ENCODE measurements at regions not wholly inside any gene's neighbourhood (a gene's known extent, or its start where the extent isn't known, plus 50 kb on each side); places are given as distances from the start of the nearest gene placed in this dataset.
"Not testable (repeated sequence)": the region's sequence is repeated elsewhere in the genome, so short reads cannot be mapped to it uniquely, and the experiment has no call there.

DNA sequence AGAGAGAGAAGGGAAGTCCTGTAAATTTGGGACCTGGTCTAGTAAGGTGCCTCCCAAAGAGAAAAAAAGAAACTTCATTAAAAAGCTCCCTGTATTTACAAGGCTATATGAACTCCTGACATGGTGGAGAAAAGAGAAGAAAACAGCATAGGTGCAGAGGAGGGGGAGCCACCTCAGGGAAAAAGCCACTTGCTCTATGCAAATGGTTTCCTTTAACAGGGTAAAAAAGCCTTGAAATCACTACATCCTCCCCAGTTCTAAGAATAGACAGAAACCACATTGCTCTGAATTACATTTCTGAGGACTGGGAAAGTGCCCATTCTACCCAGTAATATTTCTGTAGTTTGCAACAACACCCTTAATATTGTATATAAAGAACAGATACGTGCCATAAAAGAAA lies 165.5 kb downstream of the KLF8 start:
- H3K9me3 ChIP-seq = peaks cover 0 to 5% (median 0%) of the 10 kb centered on the region in 8 donors
- intact Hi-C loops (cut with DNase I; ENCODE audit: low total_unique reads) = no loop called here
- TF ChIP-seq POLR2AphosphoS5 (IDR thresholded peaks at IDR 0.05) (no peak), POLR2A (IDR thresholded peaks at IDR 0.05) (no peak)
- TF ChIP-seq, protein P1, sequence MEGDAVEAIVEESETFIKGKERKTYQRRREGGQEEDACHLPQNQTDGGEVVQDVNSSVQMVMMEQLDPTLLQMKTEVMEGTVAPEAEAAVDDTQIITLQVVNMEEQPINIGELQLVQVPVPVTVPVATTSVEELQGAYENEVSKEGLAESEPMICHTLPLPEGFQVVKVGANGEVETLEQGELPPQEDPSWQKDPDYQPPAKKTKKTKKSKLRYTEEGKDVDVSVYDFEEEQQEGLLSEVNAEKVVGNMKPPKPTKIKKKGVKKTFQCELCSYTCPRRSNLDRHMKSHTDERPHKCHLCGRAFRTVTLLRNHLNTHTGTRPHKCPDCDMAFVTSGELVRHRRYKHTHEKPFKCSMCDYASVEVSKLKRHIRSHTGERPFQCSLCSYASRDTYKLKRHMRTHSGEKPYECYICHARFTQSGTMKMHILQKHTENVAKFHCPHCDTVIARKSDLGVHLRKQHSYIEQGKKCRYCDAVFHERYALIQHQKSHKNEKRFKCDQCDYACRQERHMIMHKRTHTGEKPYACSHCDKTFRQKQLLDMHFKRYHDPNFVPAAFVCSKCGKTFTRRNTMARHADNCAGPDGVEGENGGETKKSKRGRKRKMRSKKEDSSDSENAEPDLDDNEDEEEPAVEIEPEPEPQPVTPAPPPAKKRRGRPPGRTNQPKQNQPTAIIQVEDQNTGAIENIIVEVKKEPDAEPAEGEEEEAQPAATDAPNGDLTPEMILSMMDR (IDR thresholded peaks at IDR 0.05 in 8 of 11, conservative IDR thresholded peaks at IDR 0.05 in 3 of 11) = no peak
- no peak overlapping the region for H3K4me3 ChIP-seq
- 71 to 89% (median 76%) methylated on average over 1 of the region's 1 CpG for WGBS, 5 donors
- H3K27me3 ChIP-seq (replicated peaks in 1 of 7) = peaks cover 0 to 10% (median 0%) of the 10 kb centered on the region in 7 donors
- DNase-seq = no peak
- no peaks in the 10 kb centered on the region for H3K4me1 ChIP-seq
- H3K27ac ChIP-seq = no peak overlapping the region
- no peaks in the 10 kb centered on the region for H3K36me3 ChIP-seq

- no peak for DNase-seq
- Histone ChIP-seq H3K9me3 (peaks cover 0 to 13% (median 0%) of the 10 kb centered on the region in 8 donors), H3K27me3 (replicated peaks in 1 of 7) (no peaks in the 10 kb centered on the region), H3K36me3 (no peaks in the 10 kb centered on the region), H3K4me3 (no peak overlapping the region), H3K27ac (no peak overlapping the region), H3K4me1 (no peaks in the 10 kb centered on the region)
- intact Hi-C loops (cut with DNase I; ENCODE audit: low total_unique reads) = no loop called here
- TF ChIP-seq, protein P1 (IDR thresholded peaks at IDR 0.05 in 8 of 11, conservative IDR thresholded peaks at IDR 0.05 in 3 of 11) = no peak
- no peak for TF ChIP-seq POLR2A (IDR thresholded peaks at IDR 0.05)
- no peak for TF ChIP-seq POLR2AphosphoS5 (IDR thresholded peaks at IDR 0.05)
- WGBS, 5 donors = 74 to 96% (median 91%) methylated on average over 1 of the region's 1 CpG
These were observed 161.2 kb upstream of the UBQLN2 start for GRCh38 chrX:56402207-56402606.

DNA sequence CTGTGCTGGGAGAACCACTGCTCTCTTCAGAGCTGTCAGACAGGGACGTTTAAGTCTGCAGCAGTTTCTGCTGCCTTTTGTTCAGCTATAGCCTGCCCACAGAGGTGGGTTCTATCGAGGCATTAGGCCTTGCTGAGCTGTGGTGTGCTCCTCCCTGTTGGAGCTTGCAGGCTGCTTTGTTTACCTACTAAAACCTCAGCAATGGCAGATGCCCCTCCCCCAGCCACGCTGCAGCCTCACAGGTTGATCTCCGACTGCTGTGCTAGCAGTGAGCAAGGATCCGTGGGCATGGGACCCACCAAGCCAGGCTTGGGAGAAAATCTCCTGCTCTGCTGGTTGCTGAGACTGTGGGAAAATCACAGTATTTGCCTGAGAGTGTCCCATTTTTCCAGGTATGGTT lies 133.8 kb upstream of the UBQLN2 start:
- no peak for DNase-seq
- Histone ChIP-seq H3K4me3 (no peak overlapping the region), H3K9me3 (peaks cover 0 to 14% (median under 1%) of the 10 kb centered on the region in 8 donors), H3K36me3 (no peaks in the 10 kb centered on the region), H3K4me1 (no peaks in the 10 kb centered on the region), H3K27ac (no peak overlapping the region), H3K27me3 (replicated peaks in 1 of 7) (no peaks in the 10 kb centered on the region)
- TF ChIP-seq, protein P1 (IDR thresholded peaks at IDR 0.05 in 8 of 11, conservative IDR thresholded peaks at IDR 0.05 in 3 of 11) = no peak
- TF ChIP-seq POLR2AphosphoS5 (IDR thresholded peaks at IDR 0.05) (no peak), POLR2A (IDR thresholded peaks at IDR 0.05) (no peak)
- WGBS, 5 donors = 19 to 60% (median 44%) methylated on average over 1 to 5 of the region's 5 CpGs
- intact Hi-C loops (cut with DNase I; ENCODE audit: low total_unique reads) = no loop called here

DNA sequence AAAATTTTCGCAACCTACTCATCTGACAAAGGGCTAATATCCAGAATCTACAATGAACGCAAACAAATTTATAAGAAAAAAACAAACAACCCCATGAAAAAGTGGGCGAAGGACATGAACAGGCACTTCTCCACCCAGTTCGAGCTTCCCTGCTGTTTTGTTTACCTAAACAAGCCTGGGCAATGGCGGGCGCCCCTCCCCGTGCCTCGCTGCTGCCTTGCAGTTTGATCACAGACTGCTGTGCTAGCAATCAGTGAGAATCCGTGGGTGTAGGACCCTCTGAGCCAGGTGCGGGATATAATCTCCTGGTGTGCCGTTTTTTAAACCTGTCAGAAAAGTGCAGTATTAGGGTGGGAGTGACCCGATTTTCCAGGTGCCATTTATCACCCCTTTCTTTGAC lies 111.4 kb upstream of the UBQLN2 start:
- H3K9me3 ChIP-seq = peaks cover 0 to 51% (median 12%) of the 10 kb centered on the region in 8 donors
- DNase-seq; H3K27ac ChIP-seq; H3K27me3 ChIP-seq (replicated peaks in 1 of 7); H3K4me1 ChIP-seq; H3K36me3 ChIP-seq; H3K4me3 ChIP-seq; intact Hi-C loops (cut with DNase I; ENCODE audit: low total_unique reads): not testable (repeated sequence)
- WGBS, 5 donors = 82 to 93% (median 88%) methylated on average over 4 to 12 of the region's 12 CpGs

- Histone ChIP-seq H3K27ac (no peak overlapping the region), H3K36me3 (no peaks in the 10 kb centered on the region), H3K27me3 (replicated peaks in 1 of 7) (no peaks in the 10 kb centered on the region), H3K9me3 (peaks cover 0 to 19% (median 0%) of the 10 kb centered on the region in 8 donors), H3K4me3 (no peak overlapping the region), H3K4me1 (no peaks in the 10 kb centered on the region)
- intact Hi-C loops (cut with DNase I; ENCODE audit: low total_unique reads) = no loop called here
- TF ChIP-seq, protein P1 (IDR thresholded peaks at IDR 0.05 in 8 of 11, conservative IDR thresholded peaks at IDR 0.05 in 3 of 11) = no peak
- TF ChIP-seq POLR2A (IDR thresholded peaks at IDR 0.05) (no peak), POLR2AphosphoS5 (IDR thresholded peaks at IDR 0.05) (no peak)
- DNase-seq = no peak
These were observed 101.0 kb upstream of the UBQLN2 start for GRCh38 chrX:56462389-56462788.

Data from spleen (tissue), 11 donors.